T-helper 9 cell (primary cell): ENCODE measurements at regions not wholly inside any gene's neighbourhood (a gene's known extent, or its start where the extent isn't known, plus 50 kb on each side); places are given as distances from the start of the nearest gene placed in this dataset.
"Not testable (repeated sequence)": the region's sequence is repeated elsewhere in the genome, so short reads cannot be mapped to it uniquely, and the experiment has no call there.

Experiments used
- DNase-seq: peaks from one replicate; pipeline ENCODE4 v3.0.0-alpha.2; 2020

GRCh38 chrX:65610481-65610880 lies 57.0 kb upstream of the MSN start:
- DNase-seq: no peak

GRCh38 chrX:65610040-65610439 lies 57.4 kb upstream of the MSN start:
- no peak for DNase-seq

GRCh38 chrX:65609237-65609636 lies 58.2 kb upstream of the MSN start:
- DNase-seq: no peak

GRCh38 chrX:65608026-65608425 lies 59.4 kb upstream of the MSN start:
- DNase-seq: no peak

GRCh38 chrX:65607070-65607742 lies 60.2 kb upstream of the MSN start:
- no peak for DNase-seq

- DNase-seq: no peak
Measured at GRCh38 chrX:65602221-65602560, 65.3 kb upstream of the MSN start.

- peak; percentile 26 for DNase-seq
Measured at GRCh38 chrX:65601530-65602220, 65.8 kb upstream of the MSN start.

GRCh38 chrX:65601126-65601525 lies 66.3 kb upstream of the MSN start:
- DNase-seq: no peak

GRCh38 chrX:65600106-65600505 lies 65.5 kb upstream of the LAS1L start:
- DNase-seq: no peak

- DNase-seq: no peak
Measured at GRCh38 chrX:65598559-65599147, 64.1 kb upstream of the LAS1L start.

- DNase-seq: peak; percentile 42
Measured at GRCh38 chrX:65596270-65597034, 61.9 kb upstream of the LAS1L start.

- peak; percentile 93 for DNase-seq
Measured at GRCh38 chrX:65595460-65595876, 60.9 kb upstream of the LAS1L start.

- DNase-seq: no peak
Measured at GRCh38 chrX:65591206-65591605, 56.6 kb upstream of the LAS1L start.

- DNase-seq: no peak
Measured at GRCh38 chrX:65589304-65589703, 54.7 kb upstream of the LAS1L start.

GRCh38 chrX:65588795-65589194 lies 54.2 kb upstream of the LAS1L start:
- DNase-seq: no peak

- DNase-seq: no peak
Measured at GRCh38 chrX:65587616-65588526, 53.3 kb upstream of the LAS1L start.

GRCh38 chrX:65586491-65586890 lies 51.9 kb upstream of the LAS1L start:
- no peak for DNase-seq

- not testable (repeated sequence) for DNase-seq
Measured at GRCh38 chrX:65585226-65585625, 50.6 kb upstream of the LAS1L start.
